GM12878 (cell line): ENCODE measurements at regions not wholly inside any gene's neighbourhood (a gene's known extent, or its start where the extent isn't known, plus 50 kb on each side); places are given as distances from the start of the nearest gene placed in this dataset.

Experiments
- CTCF ChIP-seq, 3 experiments: IDR thresholded peaks in 2 of 3; conservative IDR thresholded peaks in 1 of 3; 2 replicates each; pipeline ENCODE4 v1.5.1; 2011; ENCODE audit warnings: low read depth in 3 of 3, low read length in 3 of 3, mild to moderate bottlenecking in 3 of 3, control low read depth in 2 of 3, moderate library complexity in 2 of 3, inconsistent platforms in 1 of 3, mixed read lengths in 1 of 3; ENCODE audit not compliant: control insufficient read depth in 2 of 3, insufficient read depth in 1 of 3; ENCODE audit errors: extremely low read depth in 1 of 3
- E2F8 ChIP-seq: fragments of 450-650 bp; IDR thresholded peaks from 2 replicates; pipeline ENCODE4 v1.6.1; 2018; ENCODE audit warnings: mild to moderate bottlenecking, low read depth, moderate library complexity; ENCODE audit not compliant: partially characterized antibody
- EZH2 ChIP-seq: IDR thresholded peaks from 2 replicates; pipeline ENCODE4 v1.6.1; 2012; ENCODE audit warnings: low read depth, mild to moderate bottlenecking, control low read depth, inconsistent platforms, low read length, borderline replicate concordance; ENCODE audit not compliant: control insufficient read depth
- IRF3 ChIP-seq: fragments of 450-650 bp; IDR thresholded peaks from 2 replicates; pipeline ENCODE4 v1.6.1; 2014; ENCODE audit warnings: mild to moderate bottlenecking
- KDM1A ChIP-seq: fragments of 200-600 bp; sonication (generic); IDR thresholded peaks from 2 replicates; pipeline ENCODE4 v1.6.1; 2016; ENCODE audit warnings: borderline replicate concordance
- POLR2A ChIP-seq: IDR thresholded peaks from 2 replicates; pipeline ENCODE4 v1.6.1; 2011; ENCODE audit warnings: low read depth, mild to moderate bottlenecking, low read length
- RCOR1 ChIP-seq: conservative IDR thresholded peaks from 2 replicates; pipeline ENCODE4 v1.6.1; 2012; ENCODE audit warnings: low read depth, low read length, improper control_type of control experiment
- STAT3 ChIP-seq: IDR thresholded peaks from 2 replicates; pipeline ENCODE4 v1.6.1; 2011; ENCODE audit warnings: low read depth, low read length, improper control_type of control experiment

- TF ChIP-seq CTCF (IDR thresholded peaks at IDR 0.05 in 2 of 3, conservative IDR thresholded peaks at IDR 0.05 in 1 of 3; ENCODE audit: control insufficient read depth in 2 of 3, extremely low read depth in 1 of 3, insufficient read depth in 1 of 3, low read depth in 3 of 3, low read length in 3 of 3) (no peak), STAT3 (no peak), IRF3 (no peak), E2F8 (no peak), POLR2A (no peak), KDM1A (no peak), RCOR1 (no peak), EZH2 (no peak)
These were observed 137.8 kb upstream of the DUSP21 start for GRCh38 chrX:44705817-44706551.
